Tibial artery (tissue), 4 donors: ENCODE measurements at regions not wholly inside any gene's neighbourhood (a gene's known extent, or its start where the extent isn't known, plus 50 kb on each side); places are given as distances from the start of the nearest gene placed in this dataset.

Source experiments
- DNase-seq, 2 donors: peaks; one replicate each; pipeline ENCODE4 v3.0.0-alpha.2; 2019
- H3K27ac ChIP-seq, 2 donors: fragments of 200-600 bp; sonication (generic) in 1 of 2; 1 replicate in 1 of 2; 2 replicates in 1 of 2; pipeline ENCODE4 v1.5.1; 2018 to 2019; ENCODE audit warnings: mild to moderate bottlenecking in 1 of 2
- H3K27me3 ChIP-seq, 2 donors: fragments of 200-600 bp; sonication (generic) in 1 of 2; one replicate each; pipeline versions ENCODE4 v1.5.1 to v1.6.0; 2016 to 2019
- H3K36me3 ChIP-seq, 3 donors: fragments of 200-600 bp; sonication (generic) in 2 of 3; one replicate each; pipeline ENCODE4 v1.5.1; 2016 to 2019; ENCODE audit warnings: mild to moderate bottlenecking in 2 of 3
- H3K4me1 ChIP-seq, 4 donors: fragments of 200-600 bp; sonication (generic) in 2 of 4; 1 replicate in 3 of 4; 2 replicates in 1 of 4; pipeline ENCODE4 v1.5.1; 2016 to 2019
- H3K4me3 ChIP-seq, 2 donors: fragments of 200-600 bp; sonication (generic) in 1 of 2; 1 replicate in 1 of 2; 2 replicates in 1 of 2; pipeline ENCODE4 v1.5.1; 2018 to 2019; ENCODE audit warnings: mild to moderate bottlenecking in 2 of 2
- H3K9me3 ChIP-seq, 3 donors: fragments of 200-600 bp; sonication (generic) in 1 of 3; one replicate each; pipeline ENCODE4 v1.5.1; 2016 to 2019
- CTCF ChIP-seq, 2 experiments: fragments of 200-600 bp in 1 of 2; fragments of 450-650 bp in 1 of 2; IDR thresholded peaks; one replicate each; pipeline ENCODE4 v1.5.1; 2017 to 2019; ENCODE audit warnings: antibody characterized with exemption in 2 of 2, mild to moderate bottlenecking in 1 of 2, moderate library complexity in 1 of 2
- intact Hi-C: fragments of 100-400 bp; cut with DNase I; formaldehyde crosslinking; loops from one replicate; pipeline ENCODE4 v1.15.0; 2023; ENCODE audit warnings: low total_unique reads

- intact Hi-C loops: no loop called here
- H3K36me3 ChIP-seq: no peaks in the 10 kb centered on the region
These were observed 77.4 kb upstream of the IGFBP3 start for GRCh38 chr7:45998506-45998905.

GRCh38 chr7:45993621-45994020 lies 72.5 kb upstream of the IGFBP3 start:
- Histone ChIP-seq H3K4me1 (peaks cover 0 to under 1% (median 0%) of the 10 kb centered on the region in 4 donors), H3K36me3 (no peaks in the 10 kb centered on the region), H3K9me3 (peaks cover 0 to 17% (median 0%) of the 10 kb centered on the region in 3 donors), H3K27ac (no peak overlapping the region), H3K4me3 (no peak overlapping the region), H3K27me3 (no peaks in the 10 kb centered on the region)
- no peak for DNase-seq
- intact Hi-C loops: no loop called here
- no peak for TF ChIP-seq CTCF (IDR thresholded peaks at IDR 0.05)

More at GRCh38 chr7:45998506-45998905, 77.4 kb upstream of the IGFBP3 start:
- H3K4me1 ChIP-seq: no peaks in the 10 kb centered on the region
- no peak for TF ChIP-seq CTCF (IDR thresholded peaks at IDR 0.05)
- no peak for DNase-seq
- H3K27me3 ChIP-seq: no peaks in the 10 kb centered on the region
- no peak overlapping the region for H3K4me3 ChIP-seq
- H3K9me3 ChIP-seq: peaks cover 0 to 17% (median 0%) of the 10 kb centered on the region in 3 donors
- no peak overlapping the region for H3K27ac ChIP-seq

- no peak overlapping the region for H3K27ac ChIP-seq
- peaks cover 0 to 8% (median 1%) of the 10 kb centered on the region in 4 donors for H3K4me1 ChIP-seq
- H3K9me3 ChIP-seq: peaks cover 0 to 17% (median 0%) of the 10 kb centered on the region in 3 donors
- H3K27me3 ChIP-seq: no peaks in the 10 kb centered on the region
- no peaks in the 10 kb centered on the region for H3K36me3 ChIP-seq
- H3K4me3 ChIP-seq: no peak overlapping the region
- intact Hi-C loops: no loop called here
- no peak for DNase-seq
- TF ChIP-seq CTCF (IDR thresholded peaks at IDR 0.05): no peak
These were observed 71.8 kb upstream of the IGFBP3 start for GRCh38 chr7:45992826-45993225.

GRCh38 chr7:45990276-45990675 lies 69.2 kb upstream of the IGFBP3 start:
- Histone ChIP-seq H3K9me3 (no peaks in the 10 kb centered on the region), H3K4me3 (no peak overlapping the region), H3K27me3 (no peaks in the 10 kb centered on the region), H3K4me1 (peaks cover 0 to 32% (median 9%) of the 10 kb centered on the region in 4 donors), H3K27ac (no peak overlapping the region), H3K36me3 (no peaks in the 10 kb centered on the region)
- intact Hi-C loops: no loop called here
- TF ChIP-seq CTCF (IDR thresholded peaks at IDR 0.05): no peak
- DNase-seq: no peak

GRCh38 chr7:45988405-45989057 lies 67.5 kb upstream of the IGFBP3 start:
- H3K9me3 ChIP-seq: no peaks in the 10 kb centered on the region
- H3K27me3 ChIP-seq: no peaks in the 10 kb centered on the region
- no peak for TF ChIP-seq CTCF (IDR thresholded peaks at IDR 0.05)
- H3K4me1 ChIP-seq: peaks cover 0 to 50% (median 24%) of the 10 kb centered on the region in 4 donors
- H3K4me3 ChIP-seq: no peak overlapping the region
- no peaks in the 10 kb centered on the region for H3K36me3 ChIP-seq
- H3K27ac ChIP-seq: no peak overlapping the region
- no peak for DNase-seq
- intact Hi-C loops: no loop called here
